ENCODE measurements at regions not wholly inside any gene's neighbourhood (a gene's known extent, or its start where the extent isn't known, plus 50 kb on each side); places are given as distances from the start of the nearest gene placed in this dataset.
A peak's percentile ranks its signal among the peaks of the same experiment; 100 is the strongest.

DNA sequence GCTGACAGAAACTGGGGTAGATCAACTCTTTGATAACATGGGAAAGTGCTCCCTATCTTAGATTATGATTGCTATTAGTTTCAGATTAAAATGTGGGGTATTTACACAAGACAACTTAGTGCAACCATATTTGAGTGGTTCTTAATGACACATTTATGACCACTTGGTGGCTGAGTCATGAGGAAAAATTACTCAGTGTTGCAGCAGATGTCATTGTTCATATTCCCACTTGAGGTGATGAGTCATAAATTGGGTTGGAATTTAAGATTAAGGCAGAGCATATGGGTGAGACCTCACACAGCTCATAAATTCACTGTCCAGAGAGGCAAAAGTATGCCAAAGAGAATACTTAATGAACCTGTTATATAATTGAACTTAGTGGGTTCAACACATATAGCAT, 408.3 kb downstream of the DMRT2 start:
- Histone ChIP-seq H3K36me3 (no peaks in the 10 kb centered on the region), H3K27me3 (no peaks in the 10 kb centered on the region), H3K4me2 (peak overlapping the region in 1 of 11 experiments; percentile 51; a peak in 2 of 22 replicates), H3K4me1 (peaks cover 0 to 18% (median 12%) of the 10 kb centered on the region in 10 experiments; a peak in 12 of 20 replicates), H4K20me1 (no peaks in the 10 kb centered on the region), H3K27ac (no peak overlapping the region), H3K4me3 (no peak overlapping the region), H3K9me3 (replicated peaks in 1 of 11) (no peaks in the 10 kb centered on the region), H3K9ac (no peak overlapping the region)
- TF ChIP-seq Cebpa-rat (IDR thresholded peaks at IDR 0.05) = no peak

DNA sequence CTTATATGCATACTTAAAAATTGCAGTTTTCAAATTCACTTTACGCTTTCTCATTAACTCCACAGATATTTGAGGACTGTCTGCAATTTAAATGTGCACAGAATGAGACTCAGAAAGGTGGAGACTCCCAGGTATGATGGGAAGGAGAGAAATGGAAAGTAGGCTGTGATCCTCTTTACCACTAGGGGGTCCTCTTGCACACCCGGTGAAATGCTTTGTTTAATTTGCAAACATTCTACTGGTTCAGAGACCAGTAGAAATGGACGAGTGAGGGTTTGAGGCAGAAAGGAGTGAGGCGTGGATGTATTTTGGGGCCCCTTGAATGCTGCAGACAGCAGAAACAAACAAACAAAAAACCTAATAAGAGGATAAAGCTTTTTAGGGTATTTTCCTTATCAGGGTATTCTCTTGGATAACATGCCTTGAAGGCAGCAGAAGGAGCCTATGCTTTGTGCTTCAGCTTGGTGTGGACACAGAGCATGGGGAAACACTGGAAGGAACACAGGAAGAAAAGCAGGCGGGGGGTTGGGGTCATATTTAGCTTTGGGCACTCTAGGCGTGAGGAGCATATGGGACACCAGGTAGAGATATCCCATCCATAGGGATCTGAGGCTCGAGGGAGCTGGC, 410.1 kb downstream of the DMRT2 start:
- H3K27ac ChIP-seq = no peak overlapping the region

DNA sequence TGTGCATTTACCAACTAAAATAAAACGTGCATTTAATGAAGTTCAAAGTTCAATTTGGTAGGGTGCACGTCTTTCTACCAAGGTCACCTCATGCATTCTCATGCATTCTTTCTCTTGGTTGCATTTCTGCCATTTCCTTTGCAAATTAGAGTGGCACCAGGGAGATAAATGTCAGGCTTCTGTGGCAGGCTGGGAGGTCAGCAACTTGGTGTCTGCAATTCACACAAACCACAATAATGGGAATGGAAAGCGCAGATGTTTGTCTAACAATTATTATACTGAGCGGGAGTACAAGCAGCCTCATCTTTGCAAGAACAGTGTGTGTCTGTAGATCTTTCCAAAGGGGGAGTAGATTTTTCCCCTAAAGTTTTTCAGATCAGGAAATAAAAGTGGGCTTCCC, 411.7 kb downstream of the DMRT2 start:
- no peak overlapping the region for H3K9ac ChIP-seq
- H3K36me3 ChIP-seq = no peaks in the 10 kb centered on the region
- H3K27me3 ChIP-seq = no peaks in the 10 kb centered on the region
- H4K20me1 ChIP-seq = no peaks in the 10 kb centered on the region
- peaks cover 0 to 6% (median 0%) of the 10 kb centered on the region in 10 experiments; a peak in 2 of 20 replicates for H3K4me1 ChIP-seq
- no peak overlapping the region for H3K4me3 ChIP-seq
- H3K27ac ChIP-seq = no peak overlapping the region
- H3K9me3 ChIP-seq (replicated peaks in 1 of 11) = no peaks in the 10 kb centered on the region
- no peak overlapping the region for H3K4me2 ChIP-seq
- no peak for TF ChIP-seq Cebpa-rat (IDR thresholded peaks at IDR 0.05)

More for the DNA sequence above, 410.1 kb downstream of the DMRT2 start:
- Histone ChIP-seq H3K9ac (no peak overlapping the region), H3K4me2 (no peak overlapping the region), H4K20me1 (no peaks in the 10 kb centered on the region), H3K4me3 (no peak overlapping the region), H3K4me1 (peaks cover 0 to 10% (median 6%) of the 10 kb centered on the region in 10 experiments; a peak in 9 of 20 replicates), H3K36me3 (no peaks in the 10 kb centered on the region), H3K9me3 (replicated peaks in 1 of 11) (no peaks in the 10 kb centered on the region), H3K27me3 (no peaks in the 10 kb centered on the region)
- TF ChIP-seq Cebpa-rat (IDR thresholded peaks at IDR 0.05) = no peak

DNA sequence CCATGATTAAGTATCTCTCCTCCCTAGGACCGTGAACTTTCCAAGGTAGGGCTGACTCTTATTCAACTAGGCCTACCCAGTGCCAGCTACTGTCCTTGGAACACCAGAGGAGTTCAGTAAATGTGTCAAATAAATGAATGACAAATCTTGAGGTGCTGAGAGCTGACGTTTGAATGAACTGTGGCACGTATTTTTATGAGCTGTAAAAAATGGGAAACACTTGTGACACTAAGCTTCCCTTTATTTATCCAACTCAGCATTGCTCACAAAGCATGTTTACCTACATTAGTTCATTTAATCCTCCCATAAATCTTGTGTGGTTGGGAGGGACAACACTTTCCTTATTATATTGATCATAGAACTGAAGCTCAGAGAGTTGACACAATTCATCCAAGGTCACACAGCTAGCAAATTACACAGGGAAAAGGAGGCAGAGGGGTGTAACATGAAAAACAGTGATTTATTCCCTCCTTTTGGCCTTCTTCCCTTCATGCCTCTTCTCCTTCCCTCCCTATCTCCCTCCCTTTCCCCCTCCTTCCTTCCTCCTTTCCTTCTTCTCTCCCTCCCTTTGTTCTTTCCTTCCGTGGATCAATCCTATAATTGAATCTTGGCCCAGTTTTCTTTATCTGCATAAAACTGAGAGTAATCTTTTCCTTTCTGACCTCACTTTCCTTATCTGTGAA, 412.6 kb downstream of the DMRT2 start:
- TF ChIP-seq Cebpa-rat (IDR thresholded peaks at IDR 0.05) = no peak
- H3K36me3 ChIP-seq = no peaks in the 10 kb centered on the region
- H3K27me3 ChIP-seq = no peaks in the 10 kb centered on the region
- H3K9ac ChIP-seq = no peak overlapping the region
- no peaks in the 10 kb centered on the region for H4K20me1 ChIP-seq
- peaks cover 0 to 6% (median 0%) of the 10 kb centered on the region in 10 experiments; a peak in 2 of 20 replicates for H3K4me1 ChIP-seq
- H3K4me3 ChIP-seq = no peak overlapping the region
- no peaks in the 10 kb centered on the region for H3K9me3 ChIP-seq (replicated peaks in 1 of 11)
- no peak overlapping the region for H3K4me2 ChIP-seq
- H3K27ac ChIP-seq = no peak overlapping the region

DNA sequence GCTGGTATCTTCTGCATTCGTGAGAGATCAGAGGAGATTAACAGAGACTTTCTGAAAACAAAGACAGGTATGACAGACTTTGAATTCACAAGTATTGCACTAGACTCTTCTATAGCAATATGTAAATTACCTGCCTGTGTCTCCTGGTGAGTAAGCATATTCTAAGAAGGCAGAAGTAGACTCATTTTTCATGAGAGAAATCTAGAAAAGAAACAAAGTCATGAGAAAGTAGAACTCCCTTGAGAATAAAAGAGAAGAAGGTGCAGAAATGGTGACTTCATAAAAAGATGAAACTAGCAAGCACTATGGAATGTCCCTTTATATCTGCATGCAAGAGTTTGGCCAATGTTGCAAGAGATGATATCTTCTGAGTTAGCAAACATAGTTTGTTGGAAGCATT, 419.8 kb downstream of the DMRT2 start:
- no peak for TF ChIP-seq Cebpa-rat (IDR thresholded peaks at IDR 0.05)

DNA sequence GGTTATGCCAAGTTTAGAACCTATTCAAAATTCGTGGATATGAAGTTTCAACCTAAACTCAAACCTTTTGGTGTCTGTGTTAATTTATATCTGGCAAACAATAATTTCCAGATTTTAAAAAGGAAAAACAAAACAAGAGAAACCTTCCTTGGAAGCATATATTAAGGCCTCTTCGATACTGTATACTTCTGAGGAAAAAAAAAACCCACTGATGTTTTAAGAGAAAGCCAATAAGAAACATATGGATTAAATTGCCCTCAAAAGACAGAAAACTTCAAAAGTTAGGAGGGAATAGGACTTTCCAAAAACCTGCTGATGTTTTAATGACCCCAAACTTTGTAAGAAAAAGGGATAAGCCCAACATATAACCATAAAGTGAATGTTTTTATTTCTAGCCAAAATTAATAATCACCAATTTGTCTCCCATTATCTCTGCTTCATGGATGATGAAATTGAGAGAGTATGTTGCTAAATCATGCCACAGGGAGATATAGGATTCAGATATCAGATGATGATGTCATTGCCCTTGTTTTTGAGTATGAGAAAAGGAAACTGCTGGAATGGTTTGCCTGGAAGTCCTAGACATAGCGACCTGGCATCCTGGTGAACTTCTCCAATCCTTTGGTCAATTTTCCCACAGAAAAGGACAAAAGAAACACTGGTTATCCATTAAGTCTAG, 423.9 kb downstream of the DMRT2 start:
- no peak overlapping the region for H3K4me3 ChIP-seq
- no peaks in the 10 kb centered on the region for H3K4me1 ChIP-seq
- no peak overlapping the region for H3K4me2 ChIP-seq
- TF ChIP-seq Cebpa-rat (IDR thresholded peaks at IDR 0.05) = no peak
- H3K27ac ChIP-seq = no peak overlapping the region
- H3K9ac ChIP-seq = no peak overlapping the region
- peaks cover 0 to 10% (median 0%) of the 10 kb centered on the region in 11 experiments; a peak in 2 of 22 replicates for H3K9me3 ChIP-seq (replicated peaks in 1 of 11)
- no peaks in the 10 kb centered on the region for H3K36me3 ChIP-seq
- no peaks in the 10 kb centered on the region for H4K20me1 ChIP-seq
- H3K27me3 ChIP-seq = no peaks in the 10 kb centered on the region

More for the DNA sequence above, 419.8 kb downstream of the DMRT2 start:
- Histone ChIP-seq H3K27me3 (no peaks in the 10 kb centered on the region), H4K20me1 (no peaks in the 10 kb centered on the region), H3K4me2 (no peak overlapping the region), H3K27ac (no peak overlapping the region), H3K4me3 (no peak overlapping the region), H3K9ac (no peak overlapping the region), H3K36me3 (no peaks in the 10 kb centered on the region), H3K4me1 (no peaks in the 10 kb centered on the region), H3K9me3 (replicated peaks in 1 of 11) (no peaks in the 10 kb centered on the region)

DNA sequence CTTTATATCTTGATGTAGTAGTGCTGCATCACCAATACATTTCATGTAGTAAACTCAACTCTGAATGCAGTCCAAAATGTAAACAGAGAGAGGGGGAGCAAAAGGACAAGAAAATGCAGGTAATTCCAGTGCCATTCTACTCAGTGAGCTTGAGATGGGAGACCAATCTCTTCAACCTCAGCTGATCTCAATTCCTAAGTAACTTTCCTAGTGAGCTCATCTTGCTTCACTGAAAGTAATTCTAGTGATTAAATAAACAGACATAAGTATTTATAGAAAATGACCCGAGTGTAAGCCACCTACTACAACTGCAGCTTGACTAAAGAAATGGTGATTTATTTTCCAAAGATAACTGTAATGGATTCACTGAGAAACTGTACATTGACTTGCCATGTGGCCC, 424.5 kb downstream of the DMRT2 start:
- no peak for TF ChIP-seq Cebpa-rat (IDR thresholded peaks at IDR 0.05)
- Histone ChIP-seq H3K27me3 (no peaks in the 10 kb centered on the region), H3K9me3 (replicated peaks in 1 of 11) (peaks cover 0 to 10% (median 0%) of the 10 kb centered on the region in 11 experiments; a peak in 2 of 22 replicates), H3K9ac (no peak overlapping the region), H3K4me2 (no peak overlapping the region), H4K20me1 (no peaks in the 10 kb centered on the region), H3K4me3 (no peak overlapping the region), H3K36me3 (no peaks in the 10 kb centered on the region), H3K27ac (no peak overlapping the region), H3K4me1 (no peaks in the 10 kb centered on the region)

DNA sequence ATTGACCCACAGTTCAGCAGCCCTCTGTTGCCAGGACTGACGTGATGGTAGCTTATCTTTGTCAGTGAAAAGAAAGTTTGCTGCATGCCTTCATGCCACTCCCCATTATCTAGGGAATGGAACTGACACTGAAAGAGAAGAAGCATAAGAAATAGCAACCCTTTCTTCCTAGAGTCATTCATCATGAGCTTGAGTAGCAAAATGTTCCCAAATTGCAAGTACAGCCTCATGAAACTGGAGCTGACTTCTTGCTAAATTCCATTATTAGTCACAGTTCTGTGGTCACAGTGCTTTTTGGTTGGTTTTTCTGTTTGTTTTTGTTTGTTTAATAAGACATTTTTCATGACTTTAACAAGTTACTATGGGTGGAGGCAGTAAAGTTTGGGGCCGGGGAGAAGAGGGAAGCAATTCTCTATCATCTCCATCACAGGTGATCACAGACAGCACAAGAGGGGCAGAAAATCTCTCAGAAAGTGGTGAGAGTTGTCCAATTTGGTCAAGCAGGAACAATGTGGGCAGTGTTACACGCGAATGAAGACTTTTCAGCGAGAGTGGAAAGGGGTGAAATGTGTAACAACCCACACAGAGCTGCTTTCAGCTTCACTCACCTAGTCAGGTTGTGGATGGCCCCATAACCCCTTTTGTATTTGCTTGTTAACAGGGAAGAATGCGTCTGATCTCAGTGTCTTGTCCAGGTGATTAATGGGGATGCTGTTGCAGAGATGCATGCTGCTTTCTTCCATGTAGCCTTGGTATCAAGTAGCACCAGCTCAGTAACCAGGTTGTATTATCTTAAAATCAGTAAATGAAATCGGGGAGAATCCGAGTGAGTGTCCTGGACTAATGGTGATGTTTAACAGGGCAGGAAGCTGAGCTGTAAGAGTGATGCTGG, 440.4 kb downstream of the DMRT2 start:
- Histone ChIP-seq H3K36me3 (no peaks in the 10 kb centered on the region), H3K27me3 (no peaks in the 10 kb centered on the region), H4K20me1 (no peaks in the 10 kb centered on the region), H3K9ac (no peak overlapping the region), H3K4me2 (no peak overlapping the region), H3K27ac (no peak overlapping the region), H3K4me1 (no peaks in the 10 kb centered on the region), H3K4me3 (no peak overlapping the region), H3K9me3 (replicated peaks in 1 of 11) (peaks cover 3 to 17% (median 11%) of the 10 kb centered on the region in 11 experiments; a peak in 16 of 22 replicates)
- no peak for TF ChIP-seq Cebpa-rat (IDR thresholded peaks at IDR 0.05)

DNA sequence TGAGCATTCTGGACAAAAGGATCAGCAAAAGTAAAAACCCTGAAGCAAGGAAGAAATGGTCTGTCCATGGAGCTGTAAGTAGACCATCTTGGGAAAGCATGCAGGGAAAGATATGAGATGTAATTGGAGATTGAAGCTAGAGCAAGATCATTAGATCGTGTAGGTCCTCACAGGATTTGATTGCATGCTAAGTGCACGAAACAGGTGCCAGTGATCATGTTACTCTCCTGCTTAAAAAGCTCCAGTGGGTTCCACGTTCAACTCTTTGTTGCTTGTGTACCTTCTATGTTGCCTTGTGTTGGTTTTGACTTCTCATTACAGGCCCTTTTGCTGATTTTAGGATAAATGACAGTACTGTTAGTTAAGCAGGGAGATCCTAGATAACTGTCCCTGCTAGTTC, 442.0 kb downstream of the DMRT2 start:
- Histone ChIP-seq H3K4me1 (no peaks in the 10 kb centered on the region), H3K4me2 (no peak overlapping the region), H3K36me3 (no peaks in the 10 kb centered on the region), H4K20me1 (no peaks in the 10 kb centered on the region), H3K27ac (no peak overlapping the region), H3K9me3 (replicated peaks in 1 of 11) (peaks cover 3 to 17% (median 11%) of the 10 kb centered on the region in 11 experiments; a peak in 16 of 22 replicates), H3K27me3 (no peaks in the 10 kb centered on the region), H3K4me3 (no peak overlapping the region), H3K9ac (no peak overlapping the region)
- no peak for TF ChIP-seq Cebpa-rat (IDR thresholded peaks at IDR 0.05)
